Nephron (organoid): ENCODE measurements at regions not wholly inside any gene's neighbourhood (a gene's known extent, or its start where the extent isn't known, plus 50 kb on each side); places are given as distances from the start of the nearest gene placed in this dataset.

Source experiments
- H3K27ac Mint-ChIP-seq, 3 experiments: 2 replicates each; pipeline ENCODE4 v1.8.0; 2020; ENCODE audit warnings: mixed read lengths in 3 of 3, mild to moderate bottlenecking in 2 of 3, moderate library complexity in 1 of 3
- H3K27me3 Mint-ChIP-seq: 2 replicates; pipeline ENCODE4 v1.8.0; 2021; ENCODE audit warnings: low read depth, mild to moderate bottlenecking, moderate library complexity, mixed read lengths
- H3K36me3 Mint-ChIP-seq: 2 replicates; pipeline ENCODE4 v1.8.0; 2020; ENCODE audit warnings: low read depth, mixed read lengths
- H3K4me1 Mint-ChIP-seq: 2 replicates; pipeline ENCODE4 v1.8.0; 2020; ENCODE audit warnings: mixed read lengths
- H3K4me3 Mint-ChIP-seq, 3 experiments: 2 replicates each; pipeline ENCODE4 v1.8.0; 2020; ENCODE audit warnings: mild to moderate bottlenecking in 3 of 3, mixed read lengths in 3 of 3, moderate library complexity in 2 of 3
- H3K9me3 Mint-ChIP-seq: 2 replicates; pipeline ENCODE4 v1.8.0; 2020; ENCODE audit warnings: mixed read lengths
- CTCF ChIP-seq, 3 experiments: fragments of 200-600 bp; sonication (generic); IDR thresholded peaks; one replicate each; pipeline ENCODE4 v1.5.0; 2021; ENCODE audit warnings: antibody characterized with exemption in 3 of 3; ENCODE audit not compliant: unreplicated experiment in 3 of 3

GRCh38 chr5:93807846-93808245, 66.4 kb upstream of the POU5F2 start:
- Mint-ChIP-seq H3K9me3 (no peaks in the 10 kb centered on the region), H3K4me1 (no peaks in the 10 kb centered on the region), H3K4me3 (no peak overlapping the region), H3K36me3 (no peaks in the 10 kb centered on the region), H3K27ac (no peak overlapping the region), H3K27me3 (no peaks in the 10 kb centered on the region)
- TF ChIP-seq CTCF (IDR thresholded peaks at IDR 0.05; ENCODE audit: unreplicated experiment in 3 of 3): no peak

GRCh38 chr5:93805616-93806379, 64.4 kb upstream of the POU5F2 start:
- Mint-ChIP-seq H3K27ac (no peak overlapping the region), H3K36me3 (no peaks in the 10 kb centered on the region), H3K9me3 (no peaks in the 10 kb centered on the region), H3K4me3 (no peak overlapping the region), H3K4me1 (peaks cover 4% of the 10 kb centered on the region), H3K27me3 (no peaks in the 10 kb centered on the region)
- no peak for TF ChIP-seq CTCF (IDR thresholded peaks at IDR 0.05; ENCODE audit: unreplicated experiment in 3 of 3)

GRCh38 chr5:93800988-93801811, 59.8 kb upstream of the POU5F2 start:
- Mint-ChIP-seq H3K36me3 (no peaks in the 10 kb centered on the region), H3K4me3 (no peak overlapping the region), H3K9me3 (no peaks in the 10 kb centered on the region), H3K27me3 (no peaks in the 10 kb centered on the region), H3K27ac (peak overlapping the region in 2 of 3 experiments; percentile 16 to 45), H3K4me1 (peaks cover 5% of the 10 kb centered on the region)
- peak; percentile 77 to 86 (median 78) for TF ChIP-seq CTCF (IDR thresholded peaks at IDR 0.05; ENCODE audit: unreplicated experiment in 3 of 3)

- TF ChIP-seq CTCF (IDR thresholded peaks at IDR 0.05; ENCODE audit: unreplicated experiment in 3 of 3): no peak
- H3K9me3 Mint-ChIP-seq: no peaks in the 10 kb centered on the region
- H3K27ac Mint-ChIP-seq: no peak overlapping the region
- H3K36me3 Mint-ChIP-seq: peaks cover 16% of the 10 kb centered on the region
- H3K27me3 Mint-ChIP-seq: no peaks in the 10 kb centered on the region
- H3K4me1 Mint-ChIP-seq: peaks cover 7% of the 10 kb centered on the region
- H3K4me3 Mint-ChIP-seq: no peak overlapping the region
Observed at GRCh38 chr5:93794954-93795353, 53.6 kb upstream of the POU5F2 start.

- Mint-ChIP-seq H3K27me3 (no peaks in the 10 kb centered on the region), H3K36me3 (peaks cover 16% of the 10 kb centered on the region), H3K4me1 (peaks cover 7% of the 10 kb centered on the region), H3K4me3 (no peak overlapping the region), H3K9me3 (no peaks in the 10 kb centered on the region), H3K27ac (no peak overlapping the region)
- TF ChIP-seq CTCF (IDR thresholded peaks at IDR 0.05; ENCODE audit: unreplicated experiment in 3 of 3): no peak
Observed at GRCh38 chr5:93793159-93793781, 51.9 kb upstream of the POU5F2 start.
